Ishikawa (cell line): ENCODE measurements at regions not wholly inside any gene's neighbourhood (a gene's known extent, or its start where the extent isn't known, plus 50 kb on each side); places are given as distances from the start of the nearest gene placed in this dataset.

ENCODE experiments used
- EP300 ChIP-seq: IDR thresholded peaks from 2 replicates; pipeline ENCODE4 v1.6.1; 2012; ENCODE audit warnings: borderline replicate concordance
- FOXM1 ChIP-seq: IDR thresholded peaks from 2 replicates; pipeline ENCODE4 v1.6.1; 2012; ENCODE audit warnings: low read depth, borderline replicate concordance
- NFIC ChIP-seq: IDR thresholded peaks from 2 replicates; pipeline ENCODE4 v1.6.1; 2012
- RAD21 ChIP-seq: IDR thresholded peaks from 2 replicates; pipeline ENCODE4 v1.6.1; 2012; ENCODE audit warnings: low read depth
- REST ChIP-seq: IDR thresholded peaks from 2 replicates; pipeline ENCODE4 v1.6.1; 2012; ENCODE audit warnings: low read depth, mild to moderate bottlenecking
- TAF1 ChIP-seq: IDR thresholded peaks from 2 replicates; pipeline ENCODE4 v1.6.1; 2012; ENCODE audit warnings: low read depth, mild to moderate bottlenecking
- YY1 ChIP-seq: IDR thresholded peaks from 2 replicates; pipeline ENCODE4 v1.6.1; 2012; ENCODE audit warnings: low read depth
- TF ChIP-seq, protein P1 (sequence below): IDR thresholded peaks from 2 replicates; pipeline ENCODE4 v1.6.1; 2012

DNA sequence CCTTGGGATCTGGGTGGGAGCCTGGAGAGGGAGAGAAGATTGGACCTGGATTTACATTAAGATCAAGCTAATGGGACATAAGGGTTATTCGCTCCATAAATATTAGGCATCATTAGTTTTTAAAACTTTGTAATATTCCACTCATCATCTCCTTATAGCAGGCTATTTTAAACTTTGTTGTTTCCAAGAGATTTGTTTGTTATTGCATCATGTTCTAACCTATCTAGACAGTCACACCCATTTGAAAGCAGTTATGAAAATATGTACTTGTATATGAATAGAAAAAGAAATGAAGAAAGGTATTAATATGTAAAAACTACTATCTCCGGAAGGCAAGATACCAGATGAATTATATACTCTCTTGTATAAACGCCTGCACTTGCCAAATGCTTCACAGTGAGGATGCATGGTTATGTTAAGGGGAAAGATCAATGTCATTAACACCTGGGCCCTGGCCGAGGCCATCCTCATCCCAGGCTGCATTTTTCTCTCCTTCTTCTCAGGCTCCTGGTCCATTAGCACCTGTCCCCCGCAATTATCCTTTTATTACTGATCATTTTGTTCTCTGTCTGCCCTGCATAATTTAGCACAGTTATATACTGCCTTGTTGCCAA lies 468.2 kb downstream of the MATN1 start:
- TF ChIP-seq REST (no peak), YY1 (no peak), TAF1 (no peak), FOXM1 (no peak), EP300 (no peak), RAD21 (no peak), NFIC (no peak)
- TF ChIP-seq, protein P1, sequence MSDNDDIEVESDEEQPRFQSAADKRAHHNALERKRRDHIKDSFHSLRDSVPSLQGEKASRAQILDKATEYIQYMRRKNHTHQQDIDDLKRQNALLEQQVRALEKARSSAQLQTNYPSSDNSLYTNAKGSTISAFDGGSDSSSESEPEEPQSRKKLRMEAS = no peak
